GM23338 (cell line): ENCODE measurements at regions not wholly inside any gene's neighbourhood (a gene's known extent, or its start where the extent isn't known, plus 50 kb on each side); places are given as distances from the start of the nearest gene placed in this dataset.

Experiments used
- ATAC-seq: fragments of 200-7000 bp; cut with Tn5 transposase; 3 replicates; pipeline ENCODE4 v1.9.1; 2020
- DNase-seq: peaks from one replicate; pipeline ENCODE4 v3.0.0-alpha.2; 2015; ENCODE audit warnings: low spot score
- H2AFZ ChIP-seq: fragments of 200-600 bp; sonication (generic); 2 replicates; pipeline ENCODE4 v1.8.0; 2016; ENCODE audit warnings: antibody characterized with exemption, mild to moderate bottlenecking, moderate library complexity
- H3F3A ChIP-seq: fragments of 200-600 bp; sonication (generic); replicated peaks from 2 replicates; pipeline ENCODE4 v1.8.0; 2017; ENCODE audit warnings: antibody characterized with exemption, mixed run types, low read depth
- H3K27ac ChIP-seq: fragments of 200-600 bp; sonication (generic); 2 replicates; pipeline ENCODE4 v1.6.1; 2016; ENCODE audit warnings: low read depth
- H3K27me3 ChIP-seq: fragments of 200-600 bp; sonication (generic); 2 replicates; pipeline ENCODE4 v1.8.0; 2016; ENCODE audit warnings: mild to moderate bottlenecking, mixed run types, moderate library complexity; ENCODE audit not compliant: insufficient read depth
- H3K36me3 ChIP-seq: fragments of 200-600 bp; sonication (generic); 2 replicates; pipeline ENCODE4 v1.8.0; 2016; ENCODE audit warnings: mild to moderate bottlenecking; ENCODE audit not compliant: insufficient read depth
- H3K4me1 ChIP-seq: fragments of 200-600 bp; sonication (generic); 2 replicates; pipeline ENCODE4 v1.8.0; 2016; ENCODE audit warnings: mild to moderate bottlenecking, moderate library complexity; ENCODE audit not compliant: insufficient read depth
- H3K4me2 ChIP-seq: fragments of 200-600 bp; sonication (generic); 2 replicates; pipeline ENCODE4 v1.7.1; 2017; ENCODE audit warnings: mixed run types
- H3K4me3 ChIP-seq: fragments of 200-600 bp; sonication (generic); 2 replicates; pipeline ENCODE4 v1.6.1; 2016; ENCODE audit warnings: mixed run types
- H3K79me2 ChIP-seq: fragments of 200-600 bp; sonication (generic); replicated peaks from 2 replicates; pipeline ENCODE4 v1.8.0; 2017; ENCODE audit warnings: mild to moderate bottlenecking; ENCODE audit not compliant: insufficient read depth
- H3K9me2 ChIP-seq: fragments of 200-600 bp; sonication (generic); 2 replicates; pipeline ENCODE4 v1.8.0; 2017; ENCODE audit not compliant: insufficient read depth
- H4K20me1 ChIP-seq: fragments of 200-600 bp; sonication (generic); replicated peaks from 2 replicates; pipeline ENCODE4 v1.8.0; 2017; ENCODE audit warnings: mild to moderate bottlenecking; ENCODE audit not compliant: insufficient read depth
- H3K27ac Mint-ChIP-seq: 2 replicates; pipeline ENCODE4 v1.8.0; 2020; ENCODE audit warnings: inconsistent platforms, mild to moderate bottlenecking, moderate library complexity, mixed read lengths
- H3K27me3 Mint-ChIP-seq: 3 replicates; pipeline ENCODE4 v1.8.0; 2022; ENCODE audit warnings: low read depth, mild to moderate bottlenecking, moderate library complexity, mixed read lengths, inconsistent platforms; ENCODE audit not compliant: insufficient read depth, poor library complexity
- H3K36me3 Mint-ChIP-seq: 3 replicates; pipeline ENCODE4 v1.8.0; 2021; ENCODE audit warnings: low read depth, mild to moderate bottlenecking, inconsistent platforms, moderate library complexity, mixed read lengths
- H3K4me1 Mint-ChIP-seq: 3 replicates; pipeline ENCODE4 v1.8.0; 2020; ENCODE audit warnings: mild to moderate bottlenecking, inconsistent platforms, mixed read lengths
- H3K4me3 Mint-ChIP-seq: 3 replicates; pipeline ENCODE4 v1.8.0; 2021; ENCODE audit warnings: moderate library complexity, mild to moderate bottlenecking, inconsistent platforms, mixed read lengths
- H3K9me3 Mint-ChIP-seq: 3 replicates; pipeline ENCODE4 v1.8.0; 2020; ENCODE audit warnings: moderate library complexity, mild to moderate bottlenecking, inconsistent platforms, mixed read lengths
- CREB1 ChIP-seq: fragments of 250-450 bp; sonication (Bioruptor Pico); IDR thresholded peaks from 2 replicates; pipeline ENCODE4 v1.5.0; 2020; ENCODE audit warnings: low read depth, mild to moderate bottlenecking, moderate library complexity
- CTCF ChIP-seq, 2 experiments: fragments of 200-600 bp in 1 of 2; sonication (generic) in 1 of 2; conservative IDR thresholded peaks; 2 replicates each; pipeline versions ENCODE4 v1.5.1 to v1.6.1; 2016 to 2017; ENCODE audit warnings: antibody characterized with exemption in 2 of 2, low read depth in 2 of 2, mild to moderate bottlenecking in 2 of 2, moderate library complexity in 1 of 2
- ETS1 ChIP-seq: IDR thresholded peaks from 2 replicates; pipeline ENCODE4 v1.6.1; 2016; ENCODE audit warnings: antibody characterized with exemption
- EZH2 ChIP-seq: fragments of 200-600 bp; sonication (generic); IDR thresholded peaks from one replicate; pipeline ENCODE4 v1.8.0; 2017; ENCODE audit warnings: antibody characterized with exemption, mild to moderate bottlenecking, low read depth; ENCODE audit not compliant: unreplicated experiment
- EZH2phosphoT487 ChIP-seq: fragments of 200-600 bp; sonication (generic); IDR thresholded peaks from one replicate; pipeline ENCODE4 v1.8.1; 2018; ENCODE audit warnings: antibody characterized with exemption; ENCODE audit not compliant: unreplicated experiment
- JUNB ChIP-seq: IDR thresholded peaks from one replicate; pipeline ENCODE4 v1.6.1; 2016; ENCODE audit warnings: antibody characterized with exemption; ENCODE audit not compliant: unreplicated experiment
- NANOG ChIP-seq: IDR thresholded peaks from 2 replicates; pipeline ENCODE4 v1.6.1; 2016; ENCODE audit warnings: antibody characterized with exemption, borderline replicate concordance
- POLR2AphosphoS5 ChIP-seq: IDR thresholded peaks from 2 replicates; pipeline ENCODE4 v1.6.1; 2016; ENCODE audit warnings: antibody characterized with exemption, low read depth
- REST ChIP-seq: IDR thresholded peaks from one replicate; pipeline ENCODE4 v1.6.1; 2018; ENCODE audit warnings: antibody characterized with exemption; ENCODE audit not compliant: unreplicated experiment
- STAT1 ChIP-seq: IDR thresholded peaks from one replicate; pipeline ENCODE4 v1.6.1; 2016; ENCODE audit warnings: antibody characterized with exemption; ENCODE audit not compliant: unreplicated experiment
- ZNF114 ChIP-seq: fragments of 250-450 bp; sonication (Bioruptor Pico); IDR thresholded peaks from 2 replicates; pipeline ENCODE4 v1.5.0; 2020; ENCODE audit warnings: mild to moderate bottlenecking, moderate library complexity
- ZNF331 ChIP-seq: fragments of 250-450 bp; sonication (Bioruptor Pico); IDR thresholded peaks from 2 replicates; pipeline ENCODE4 v1.5.0; 2020; ENCODE audit warnings: low read depth, mild to moderate bottlenecking, moderate library complexity
- ZNF462 ChIP-seq: fragments of 250-450 bp; sonication (Bioruptor Pico); IDR thresholded peaks from 2 replicates; pipeline ENCODE4 v1.5.0; 2020; ENCODE audit warnings: mild to moderate bottlenecking, moderate library complexity

- no peak overlapping the region for H2AFZ ChIP-seq
- peaks cover 28% of the 10 kb centered on the region for H3K9me3 Mint-ChIP-seq
- no peaks in the 10 kb centered on the region for H3K27me3 ChIP-seq
- no peak overlapping the region for H3K4me3 ChIP-seq
- no peak overlapping the region for H3K27ac Mint-ChIP-seq
- H3K9me2 ChIP-seq = no peaks in the 10 kb centered on the region
- no peaks in the 10 kb centered on the region for H3K4me1 ChIP-seq
- ATAC-seq = no peak
- H3K79me2 ChIP-seq = no peaks in the 10 kb centered on the region
- no peaks in the 10 kb centered on the region for H4K20me1 ChIP-seq
- TF ChIP-seq ZNF114 (CRISPR knock-in tag) = no peak
- TF ChIP-seq EZH2 = no peak
- TF ChIP-seq EZH2phosphoT487 = no peak
- TF ChIP-seq ZNF462 = no peak
- no peak for TF ChIP-seq REST
- TF ChIP-seq ZNF331 (CRISPR knock-in tag) = no peak
- TF ChIP-seq JUNB = no peak
- TF ChIP-seq CREB1 (CRISPR knock-in tag) = no peak
- no peak for TF ChIP-seq ETS1
- no peak for TF ChIP-seq POLR2AphosphoS5
- no peak for TF ChIP-seq NANOG
- TF ChIP-seq STAT1 = no peak
- no peak for TF ChIP-seq CTCF (conservative IDR thresholded peaks at IDR 0.05; ENCODE audit: low read depth in 2 of 2)
- H3F3A ChIP-seq = no peaks in the 10 kb centered on the region
- H3K4me3 Mint-ChIP-seq = no peak overlapping the region
- H3K36me3 ChIP-seq = no peaks in the 10 kb centered on the region; the same call in 1 of the 2 replicates
- H3K4me1 Mint-ChIP-seq = no peaks in the 10 kb centered on the region; the same call in 2 of the 3 replicates
- H3K27ac ChIP-seq = no peak overlapping the region
- H3K36me3 Mint-ChIP-seq = peaks cover 16% of the 10 kb centered on the region
- H3K4me2 ChIP-seq = no peak overlapping the region
- H3K27me3 Mint-ChIP-seq = no peaks in the 10 kb centered on the region
- DNase-seq = no peak
Observed at GRCh38 chr14:31957565-31957964, 119.5 kb upstream of the ARHGAP5 start.
